Fibroblast of upper back skin (primary cell): ENCODE measurements at regions not wholly inside any gene's neighbourhood (a gene's known extent, or its start where the extent isn't known, plus 50 kb on each side); places are given as distances from the start of the nearest gene placed in this dataset.
"Not testable (repeated sequence)": the region's sequence is repeated elsewhere in the genome, so short reads cannot be mapped to it uniquely, and the experiment has no call there.

Experiments
- DNase-seq: peaks from one replicate; pipeline ENCODE4 v3.0.0-alpha.2; 2013

DNA sequence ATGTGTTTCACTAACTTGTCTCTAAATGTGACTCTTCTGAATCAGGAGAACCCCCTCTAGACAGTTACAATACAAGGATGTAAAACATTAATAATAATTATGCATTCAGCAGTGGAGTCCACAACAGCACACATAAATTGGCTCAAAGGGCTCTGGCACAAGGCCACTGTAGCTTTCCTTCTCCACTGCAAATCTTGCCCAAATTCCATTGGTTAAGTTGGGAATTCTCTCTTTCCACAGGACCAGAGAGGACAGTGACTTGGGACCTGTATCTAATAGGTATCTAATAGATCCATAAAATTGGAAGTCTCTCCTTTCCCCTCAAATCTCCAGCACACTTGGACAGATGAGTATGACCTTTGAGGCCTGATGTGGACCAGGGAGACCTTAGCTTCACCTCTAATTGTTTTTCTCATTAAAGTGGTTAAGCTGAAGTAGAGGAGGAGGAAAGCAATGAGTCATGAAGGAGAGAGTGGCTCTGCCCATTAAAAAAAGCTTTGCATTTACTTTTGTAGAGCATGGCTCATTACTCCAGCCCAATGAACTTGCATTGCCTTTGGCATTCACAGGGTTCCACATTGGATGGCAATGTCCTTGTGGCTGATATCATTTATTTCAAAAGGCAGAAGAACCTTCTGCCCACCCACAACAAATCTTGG, 72.3 kb upstream of the SH3RF1 start:
- DNase-seq, result peak; percentile 21

DNA sequence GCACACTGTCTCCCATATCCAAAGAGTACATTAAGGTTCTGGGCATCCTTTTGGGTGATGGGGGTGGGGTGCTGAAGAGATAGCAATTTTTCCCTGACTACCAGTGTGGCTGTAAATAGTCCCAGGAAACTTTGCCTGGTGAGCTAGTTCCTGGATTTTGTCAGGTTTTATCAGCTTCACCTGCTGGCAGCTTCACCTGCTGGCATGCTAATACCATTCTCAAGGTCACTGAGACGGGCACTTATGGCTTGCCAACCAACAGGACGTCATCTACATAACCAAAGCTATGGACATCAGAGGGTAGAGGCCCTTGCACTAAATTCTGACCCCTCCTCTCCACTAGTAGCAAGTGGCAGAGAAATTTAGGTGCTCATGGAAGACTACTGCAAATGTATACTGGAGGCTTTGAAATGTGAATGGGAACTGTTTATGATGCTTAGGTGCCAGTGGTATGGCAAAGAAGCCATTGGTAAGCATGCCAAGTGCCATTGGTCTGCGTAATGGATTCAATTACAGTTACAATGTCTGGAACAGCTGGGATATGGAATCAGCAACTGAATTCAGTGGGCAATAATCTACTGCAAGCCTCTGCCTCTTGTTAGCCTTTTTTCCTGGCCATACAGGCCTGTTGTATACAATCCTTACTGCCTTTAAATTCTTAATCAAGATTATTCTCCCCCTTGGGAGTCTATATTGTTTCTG, 71.6 kb upstream of the SH3RF1 start:
- no peak for DNase-seq

DNA sequence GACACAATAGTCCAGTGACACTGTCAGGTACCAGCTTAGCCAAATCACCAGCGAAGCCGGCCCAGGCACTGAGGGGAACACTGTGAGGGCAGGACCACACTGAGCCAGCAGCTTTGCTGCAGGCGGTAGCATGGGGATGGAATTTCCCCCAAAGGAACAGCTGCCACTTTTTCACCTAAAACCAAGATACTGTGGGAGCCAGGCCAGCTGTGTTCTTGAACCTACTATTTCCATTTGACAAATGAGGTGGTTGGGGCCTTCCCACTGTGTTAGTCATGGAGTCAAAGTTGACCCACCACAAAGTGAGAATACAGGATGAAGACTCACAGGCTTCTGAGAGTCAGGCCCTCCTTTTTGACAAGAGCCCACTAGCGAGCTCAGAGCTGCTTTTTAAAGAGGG, 70.7 kb upstream of the SH3RF1 start:
- DNase-seq, result peak; percentile 83

DNA sequence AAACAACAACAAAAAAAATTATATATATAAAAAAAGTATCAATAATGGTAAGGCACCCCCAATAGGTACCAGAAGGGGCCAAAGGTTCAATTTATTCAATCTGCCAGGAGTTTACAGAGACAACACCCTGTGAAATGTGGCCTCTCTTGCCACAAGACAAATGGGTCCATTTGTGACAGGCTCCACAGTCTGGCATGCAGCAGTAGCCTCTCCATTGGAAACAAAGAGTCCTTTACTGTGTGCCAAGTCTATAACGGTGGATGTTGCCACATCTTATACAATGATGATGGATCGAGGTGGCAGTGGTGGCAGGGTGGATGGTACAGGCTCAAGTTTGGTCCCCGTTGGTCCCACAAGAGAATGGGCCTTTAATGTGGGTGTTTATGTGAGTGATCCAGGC, 70.1 kb upstream of the SH3RF1 start:
- DNase-seq, result no peak

DNA sequence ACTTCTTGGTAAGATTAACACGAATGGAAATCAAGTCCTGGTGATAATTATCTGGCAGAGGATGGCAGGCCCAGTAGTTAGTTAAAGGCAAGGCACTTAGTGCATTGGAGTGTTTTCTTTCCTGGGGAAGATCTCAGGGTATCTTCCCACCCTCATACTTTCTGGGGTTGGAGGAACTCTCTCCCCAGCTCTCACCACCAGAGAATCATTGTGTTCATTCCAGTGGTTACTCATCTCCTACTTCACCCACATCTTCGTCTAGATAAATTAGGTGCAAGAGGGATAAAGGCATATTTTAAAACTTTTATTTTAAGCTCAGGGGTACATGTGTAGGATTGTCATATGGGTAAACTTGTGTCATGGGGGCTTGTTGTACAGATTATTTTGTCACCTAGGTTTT, 67.5 kb upstream of the SH3RF1 start:
- peak; percentile 64 for DNase-seq

DNA sequence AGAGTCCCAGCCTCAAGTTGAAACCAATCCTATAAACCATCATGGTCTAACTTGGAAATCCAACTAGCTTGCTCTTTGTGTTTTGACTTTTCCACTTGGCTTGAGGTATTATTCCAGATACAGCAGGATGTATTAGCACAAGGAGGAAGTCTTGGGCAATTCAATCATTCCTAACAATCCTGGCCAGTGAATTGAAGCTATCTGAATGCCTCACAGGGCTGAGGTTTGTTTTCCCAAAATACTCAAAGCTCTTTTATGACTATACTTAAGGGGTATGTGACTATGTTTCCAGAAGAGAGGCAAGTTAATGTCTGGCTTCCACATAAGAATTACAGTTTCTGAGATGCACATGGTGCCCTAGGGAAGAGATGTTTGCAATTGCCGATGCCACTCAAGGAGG, 66.8 kb upstream of the SH3RF1 start:
- peak; percentile 98 for DNase-seq

DNA sequence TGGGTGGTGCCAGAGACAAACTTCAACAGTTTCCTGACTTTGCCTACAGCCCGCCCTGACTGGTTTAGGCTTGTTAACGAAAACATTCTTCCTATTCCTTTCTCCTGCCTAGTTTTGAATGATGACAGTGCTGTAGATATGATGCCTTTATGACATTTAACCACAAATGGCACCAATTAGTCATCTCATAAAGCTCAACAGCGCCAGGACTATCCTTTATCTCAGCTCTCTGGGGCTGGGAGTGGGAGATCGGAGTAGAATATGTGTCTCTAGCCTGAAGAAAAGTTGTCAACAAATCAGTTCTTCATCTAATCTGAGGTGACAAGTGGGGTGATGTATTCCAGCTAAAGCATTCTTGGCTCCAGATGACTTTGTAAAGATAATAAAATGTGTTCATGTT, 64.6 kb upstream of the SH3RF1 start:
- peak; percentile 89 for DNase-seq

DNA sequence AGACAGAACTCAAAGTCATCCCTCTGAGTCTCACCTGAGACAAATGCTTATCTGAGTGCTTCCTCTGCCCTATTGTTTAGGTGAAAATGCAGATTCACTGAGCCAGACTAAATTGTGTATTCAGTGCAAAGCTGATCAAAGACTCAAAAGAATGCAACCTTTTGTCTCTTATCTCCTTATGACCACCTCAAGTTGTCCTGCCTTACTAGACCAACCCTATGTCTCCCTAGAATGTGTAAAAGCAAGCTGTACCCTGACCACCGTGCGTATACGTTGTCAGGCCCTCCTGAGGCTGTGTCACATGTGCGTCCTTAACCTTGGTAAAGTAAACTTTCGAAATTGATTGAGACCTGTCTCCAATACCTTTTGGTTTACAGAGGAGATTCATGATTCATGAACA, 63.6 kb upstream of the SH3RF1 start:
- no peak for DNase-seq

DNA sequence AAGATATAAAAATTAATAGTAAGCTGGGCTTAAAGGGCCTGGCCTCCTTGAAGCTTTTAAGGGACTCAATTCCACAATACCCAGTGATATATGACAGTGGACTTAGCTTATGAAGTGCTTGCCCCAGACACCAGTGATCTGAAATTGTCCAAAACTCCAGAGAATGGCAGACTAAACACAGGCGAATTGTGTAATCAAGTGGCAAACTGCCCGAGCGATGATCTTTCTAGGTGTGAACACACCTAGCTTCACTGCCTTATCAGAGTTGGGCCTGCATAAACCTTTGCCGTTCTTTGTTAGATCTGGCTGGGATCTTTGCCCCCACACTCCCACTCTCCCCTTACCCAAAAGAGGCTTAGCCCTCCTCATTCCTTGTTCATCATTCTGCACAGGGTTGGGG, 62.5 kb upstream of the SH3RF1 start:
- no peak for DNase-seq

DNA sequence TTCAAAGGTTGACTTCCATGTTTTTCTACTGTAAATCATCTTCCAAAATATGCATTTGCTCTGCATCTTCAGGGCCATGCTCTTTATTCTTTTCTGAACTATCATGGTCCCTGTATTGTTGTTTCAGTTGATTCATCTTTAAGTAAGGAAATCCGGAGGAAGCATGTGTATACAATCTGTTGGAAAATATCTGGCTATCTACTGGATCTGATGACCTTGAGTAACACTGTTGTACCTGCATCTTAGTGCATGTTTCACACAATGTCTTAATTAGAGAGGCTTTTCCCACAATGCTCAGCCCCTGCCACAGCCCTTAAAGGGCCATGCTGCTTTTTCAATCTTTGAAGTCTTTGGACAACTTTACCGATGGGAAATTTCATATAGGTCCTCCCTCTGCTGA, 61.8 kb upstream of the SH3RF1 start:
- no peak for DNase-seq

DNA sequence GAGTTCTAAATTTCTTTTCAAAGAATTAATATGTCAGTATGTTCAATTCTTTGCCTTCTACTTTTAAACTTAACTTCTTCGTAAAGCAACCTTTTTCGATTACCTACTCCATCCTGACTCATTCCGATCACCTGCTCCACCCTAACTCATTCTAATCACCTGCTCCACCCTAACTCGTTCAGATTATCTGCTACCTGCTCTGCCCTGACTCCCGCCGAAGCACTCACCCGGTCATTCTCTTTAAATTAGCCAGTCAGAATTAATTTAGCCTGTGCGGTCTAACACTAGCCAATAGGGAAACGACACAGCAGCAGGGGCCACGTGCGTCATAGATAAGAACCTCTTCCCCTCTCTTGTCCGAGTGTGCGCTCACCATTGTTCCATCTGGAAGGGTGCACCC, 60.1 kb upstream of the SH3RF1 start:
- DNase-seq, result no peak

DNA sequence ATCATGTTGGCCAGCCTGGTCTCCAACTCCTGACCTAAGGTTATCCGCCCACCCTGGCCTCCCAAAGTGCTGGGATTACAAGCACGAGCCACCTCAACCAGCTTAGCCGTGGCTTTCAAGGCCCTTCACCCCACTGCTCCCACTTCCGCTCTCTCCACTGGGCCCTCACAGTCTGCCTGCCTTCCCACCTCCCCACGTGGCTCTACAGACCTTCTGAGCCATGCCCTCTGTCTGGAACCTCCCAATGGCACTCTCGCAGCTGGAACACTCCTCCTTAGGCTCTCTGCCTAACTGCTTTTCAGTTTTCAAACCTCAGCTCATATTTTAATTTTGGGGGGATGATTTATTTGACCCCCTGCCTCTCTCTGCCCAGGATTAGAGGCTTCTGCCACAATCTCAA, 59.3 kb upstream of the SH3RF1 start:
- DNase-seq, result no peak

DNA sequence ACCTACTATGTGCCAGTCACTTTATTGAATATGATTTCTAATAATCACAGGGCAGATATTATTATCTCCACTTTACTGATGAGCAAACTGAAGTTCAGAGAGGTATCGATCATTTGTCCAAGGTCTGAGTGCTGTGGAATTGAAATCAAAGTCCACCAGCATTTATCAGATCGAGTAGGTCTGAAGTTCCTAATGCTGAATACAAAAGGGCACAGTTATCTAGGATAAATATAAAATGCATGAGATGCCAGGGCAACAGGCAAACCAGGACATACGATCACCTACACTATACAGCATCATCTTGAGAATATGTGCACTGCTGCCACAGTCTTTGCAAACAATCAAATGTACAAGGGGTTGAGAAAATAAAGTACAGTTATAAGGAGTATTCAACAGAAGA, 57.2 kb upstream of the SH3RF1 start:
- DNase-seq, result no peak

DNA sequence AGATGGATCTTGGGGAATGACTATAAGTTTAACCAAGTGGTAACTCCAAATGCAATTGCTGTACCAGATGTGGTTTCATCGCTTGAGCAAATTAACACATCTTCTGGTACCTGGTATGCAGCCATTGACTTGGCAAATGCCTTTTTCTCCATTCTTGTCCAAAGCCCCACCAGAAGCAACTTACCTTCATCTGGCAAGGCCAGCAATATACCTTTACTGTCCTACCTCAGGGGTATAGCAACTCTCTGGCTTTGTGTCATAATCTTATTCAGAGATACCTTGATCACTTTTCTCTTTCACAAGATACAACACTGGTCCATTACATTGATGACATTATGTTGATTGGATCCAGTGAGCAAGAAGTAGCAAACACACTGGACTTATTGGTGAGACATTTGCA, 53.2 kb upstream of the SH3RF1 start:
- not testable (repeated sequence) for DNase-seq

DNA sequence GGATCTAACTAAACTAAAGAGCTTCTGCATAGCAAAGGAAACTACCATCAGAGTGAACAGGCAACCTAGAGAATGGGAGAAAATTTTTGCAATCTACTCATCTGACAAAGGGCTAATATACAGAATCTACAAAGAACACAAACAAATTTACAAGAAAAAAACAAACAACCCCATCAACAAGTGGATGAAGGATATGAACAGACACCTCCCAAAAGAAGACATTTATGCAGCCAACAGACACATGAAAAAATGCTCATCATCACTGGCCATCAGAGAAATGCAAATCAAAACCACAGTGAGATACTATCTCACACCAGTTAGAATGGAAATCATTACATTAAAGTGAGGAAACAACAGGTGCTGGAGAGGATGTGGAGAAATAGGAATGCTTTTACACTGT, 52.1 kb upstream of the SH3RF1 start:
- not testable (repeated sequence) for DNase-seq
